AG20443 (cell line): ENCODE measurements at regions not wholly inside any gene's neighbourhood (a gene's known extent, or its start where the extent isn't known, plus 50 kb on each side); places are given as distances from the start of the nearest gene placed in this dataset.
"Not testable (repeated sequence)": the region's sequence is repeated elsewhere in the genome, so short reads cannot be mapped to it uniquely, and the experiment has no call there.

Experiments used
- DNase-seq: peaks from one replicate; pipeline ENCODE4 v3.0.0; 2012; ENCODE audit warnings: low spot score, mixed read lengths

DNA sequence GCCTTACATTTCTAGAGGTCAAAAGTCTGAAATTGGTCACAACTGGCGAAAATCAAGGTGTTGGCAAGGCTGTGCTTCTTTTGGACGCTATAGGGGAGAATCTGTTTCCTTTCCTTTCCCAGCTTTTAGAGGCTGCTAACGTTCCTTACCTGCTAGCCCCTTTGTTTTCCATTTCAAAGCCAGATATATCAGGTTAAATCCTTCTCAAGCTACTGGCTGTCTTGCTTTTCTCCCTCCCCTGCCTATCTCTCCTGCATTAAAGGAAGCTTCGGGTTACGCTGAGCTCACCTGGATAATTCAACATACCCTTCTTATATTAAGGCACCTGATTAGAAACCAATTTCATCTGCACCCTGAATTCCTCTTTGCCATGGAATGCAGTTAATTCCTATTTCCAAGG lies 1569.7 kb upstream of the SLC10A2 start:
- no peak for DNase-seq

DNA sequence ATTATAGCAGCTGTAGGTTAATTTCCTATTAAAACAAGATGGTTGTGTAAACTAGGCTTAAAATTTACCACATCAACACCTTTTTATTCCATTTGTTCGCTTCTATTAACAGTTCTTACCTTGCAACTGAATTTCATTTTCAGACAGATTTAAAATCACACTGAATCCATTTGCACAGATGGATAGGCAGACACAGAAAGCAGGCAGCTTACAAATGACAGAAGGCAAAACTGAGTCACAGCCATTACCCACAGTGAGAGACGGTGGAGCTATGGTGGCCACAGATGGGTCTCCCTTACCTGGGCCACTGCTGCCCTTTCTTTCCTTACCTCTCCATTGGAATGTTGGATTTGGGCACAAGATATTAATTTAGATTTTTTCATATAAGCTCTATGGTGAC lies 1567.8 kb upstream of the SLC10A2 start:
- no peak for DNase-seq

DNA sequence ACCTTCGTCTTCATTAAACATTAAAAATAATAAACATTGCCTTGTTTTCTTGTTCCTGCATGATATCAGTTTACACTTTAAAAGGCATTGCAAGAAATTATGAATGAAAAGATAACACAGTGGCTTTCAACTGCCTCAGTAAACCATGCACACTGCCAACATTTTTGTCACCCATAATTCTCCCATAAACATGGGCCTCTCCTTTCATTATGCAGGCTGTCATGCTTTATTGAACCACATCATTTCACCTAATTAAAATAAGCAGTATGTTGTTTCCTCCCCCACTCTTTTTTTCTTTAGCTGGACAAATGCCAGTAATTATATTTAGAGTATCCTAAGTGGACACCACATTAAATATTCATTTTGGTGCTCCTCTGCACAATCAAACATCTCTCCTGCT lies 1566.5 kb upstream of the SLC10A2 start:
- no peak for DNase-seq

DNA sequence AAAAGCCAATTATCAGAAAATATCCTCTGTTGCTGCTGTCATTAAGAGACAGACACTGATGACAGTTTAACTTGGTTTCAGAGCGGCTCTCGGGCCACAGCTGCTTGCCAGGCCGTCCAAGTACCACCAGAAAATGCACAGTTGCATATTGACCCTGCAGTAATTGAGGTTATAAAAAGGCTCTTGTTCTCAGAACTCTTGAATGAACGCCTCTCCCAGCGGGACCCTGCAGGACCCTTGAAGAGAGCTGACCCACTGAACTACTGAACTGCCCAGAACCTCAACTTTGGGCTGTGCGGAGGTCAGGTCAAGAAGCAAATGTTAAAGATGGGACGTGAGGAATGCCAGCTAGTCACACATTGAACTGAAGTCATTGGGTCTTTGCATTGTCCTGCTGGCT lies 1559.0 kb upstream of the SLC10A2 start:
- DNase-seq: no peak

DNA sequence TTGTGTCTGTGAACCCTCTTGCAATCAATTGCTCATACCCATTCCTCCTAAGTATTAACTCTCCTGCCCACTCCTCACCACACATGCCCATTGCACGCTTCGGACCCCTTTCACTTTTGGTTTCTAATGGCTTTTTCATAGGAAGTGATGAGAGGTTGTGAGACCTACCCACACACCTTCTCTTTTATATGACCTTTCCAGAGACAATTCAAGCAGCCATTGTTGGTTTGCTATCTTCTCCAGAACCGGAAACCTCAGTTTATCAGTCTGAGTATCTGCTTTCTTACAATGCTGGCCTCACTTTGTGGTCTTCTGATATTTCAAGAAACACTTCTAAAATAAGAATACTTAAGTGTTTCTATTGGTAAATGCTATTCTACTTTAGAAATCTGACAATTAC lies 1550.8 kb upstream of the SLC10A2 start:
- DNase-seq: no peak

- DNase-seq: no peak
Measured at GRCh38 chr13:104614361-104615145, 1548.3 kb upstream of the SLC10A2 start.

- DNase-seq: no peak
Measured at GRCh38 chr13:104608331-104608730, 1542.1 kb upstream of the SLC10A2 start.

DNA sequence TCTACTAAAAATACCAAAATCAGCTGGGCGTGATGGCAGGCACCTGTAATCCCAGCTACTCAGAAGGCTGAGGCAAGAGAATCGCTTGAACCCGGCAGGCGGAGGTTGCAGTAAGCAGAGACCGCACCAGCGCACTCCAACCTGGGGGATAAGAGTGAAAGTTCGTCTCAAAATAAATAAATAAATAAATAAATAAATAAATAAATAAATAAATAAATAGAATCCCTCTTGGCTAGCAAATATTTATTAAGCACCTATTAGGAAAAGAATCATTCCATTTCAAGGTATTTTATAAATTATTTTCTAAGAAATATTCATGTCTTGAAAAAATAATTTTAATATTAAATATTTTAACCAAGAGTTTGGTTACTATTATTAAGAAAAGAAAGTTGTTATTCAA lies 1539.2 kb upstream of the SLC10A2 start:
- not testable (repeated sequence) for DNase-seq

DNA sequence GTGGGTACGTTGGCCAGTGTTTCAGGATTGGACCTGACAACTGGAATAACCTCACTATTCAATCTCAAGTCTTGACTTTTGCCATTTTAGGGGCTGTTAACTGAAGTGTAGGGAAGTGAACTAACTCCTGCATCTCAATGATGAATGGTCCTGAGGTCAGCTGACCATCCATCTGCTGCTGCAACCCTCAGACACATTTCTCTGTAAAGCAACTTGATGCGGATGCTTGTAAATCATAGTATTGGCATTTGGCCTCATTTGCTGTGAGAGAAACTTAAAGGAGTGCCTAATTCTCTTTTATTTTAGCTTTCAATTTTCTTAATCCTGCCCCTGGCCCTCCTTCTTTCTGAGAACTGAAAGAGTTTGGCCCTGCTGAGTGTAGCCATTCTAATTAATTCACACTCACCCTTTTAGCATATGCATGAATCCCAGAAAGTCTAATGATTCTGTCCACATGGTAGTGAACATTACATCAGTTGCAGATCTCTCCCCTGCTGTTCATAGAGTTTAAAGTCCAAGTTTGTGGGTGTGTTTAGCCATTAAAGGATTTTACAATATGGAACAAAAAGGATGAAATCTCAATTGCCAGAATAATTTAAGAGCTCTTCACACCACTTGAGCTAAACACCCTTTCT lies 1531.4 kb upstream of the SLC10A2 start:
- no peak for DNase-seq

- DNase-seq: no peak
Measured at GRCh38 chr13:104595511-104595910, 1529.3 kb upstream of the SLC10A2 start.

DNA sequence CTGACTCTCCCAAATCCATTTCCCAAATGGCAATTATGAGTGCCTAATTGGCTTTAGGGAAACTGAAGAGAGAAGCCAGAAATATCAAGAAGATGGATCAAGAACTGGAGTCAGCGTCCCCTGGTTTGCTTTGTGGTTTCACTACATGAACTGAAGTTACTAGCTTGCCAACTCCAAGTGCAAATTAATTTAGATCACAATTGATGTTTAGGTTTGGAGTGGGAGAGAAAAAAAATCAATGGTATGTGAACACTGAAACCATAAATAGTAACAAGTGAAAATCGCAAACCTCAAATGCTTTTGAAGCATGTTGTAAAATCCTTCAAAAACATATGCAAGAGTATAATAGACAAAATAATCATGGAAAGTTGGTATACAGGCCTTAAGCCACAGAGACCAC lies 1528.6 kb upstream of the SLC10A2 start:
- no peak for DNase-seq

- DNase-seq: no peak
Measured at GRCh38 chr13:104593693-104594092, 1527.5 kb upstream of the SLC10A2 start.

GRCh38 chr13:104593251-104593576 lies 1527.0 kb upstream of the SLC10A2 start:
- no peak for DNase-seq

DNA sequence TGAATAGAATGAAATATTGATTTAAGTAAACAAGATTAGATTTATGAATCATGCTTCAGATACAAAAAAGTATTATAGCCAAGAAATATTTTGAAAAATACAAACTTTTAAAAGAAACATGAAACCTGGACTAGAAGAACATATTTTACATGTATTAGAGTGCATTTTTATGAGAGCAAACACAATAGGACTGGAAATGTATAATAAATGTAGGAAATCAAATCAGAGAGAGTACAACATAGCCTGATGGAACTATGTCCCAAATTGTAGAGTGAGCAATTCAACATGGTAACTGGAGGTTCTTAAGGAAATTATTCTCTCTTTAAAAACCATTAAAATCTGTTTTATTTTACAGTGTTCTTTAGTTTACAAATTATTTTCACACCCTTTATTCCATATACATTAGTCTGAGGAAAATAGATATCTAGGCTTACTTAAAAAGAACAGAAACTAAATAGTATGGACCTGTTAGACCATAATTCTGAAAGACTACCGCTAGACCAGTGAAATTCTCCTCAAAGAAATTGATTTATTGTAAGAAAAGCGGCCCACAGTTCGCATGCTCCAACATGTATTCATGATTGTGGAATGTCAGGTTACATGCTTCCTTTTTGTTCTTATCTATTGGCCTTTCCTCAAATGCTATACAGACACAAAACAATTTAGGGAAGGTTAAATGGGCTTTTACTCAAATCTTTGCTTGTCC lies 1526.5 kb upstream of the SLC10A2 start:
- DNase-seq: no peak

DNA sequence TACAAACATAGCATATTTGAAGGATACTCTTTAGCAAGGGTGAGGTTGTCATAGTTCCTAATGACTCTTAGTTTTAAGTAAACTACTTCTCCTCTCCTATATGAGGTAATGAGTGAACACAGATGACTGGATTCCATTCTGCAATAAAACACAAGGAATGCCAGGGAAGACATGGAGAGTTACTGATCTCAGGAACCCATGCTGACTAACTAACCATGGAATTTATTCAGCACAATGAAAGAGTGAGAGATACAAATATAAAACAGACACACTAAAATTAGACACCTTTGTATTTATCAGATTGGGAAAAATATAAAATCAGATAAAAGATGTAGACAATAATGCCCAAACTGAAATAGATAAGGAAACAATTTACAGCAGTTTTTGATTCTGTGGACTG lies 1525.9 kb upstream of the SLC10A2 start:
- no peak for DNase-seq

- DNase-seq: no peak
Measured at GRCh38 chr13:104586051-104586746, 1520.0 kb upstream of the SLC10A2 start.

DNA sequence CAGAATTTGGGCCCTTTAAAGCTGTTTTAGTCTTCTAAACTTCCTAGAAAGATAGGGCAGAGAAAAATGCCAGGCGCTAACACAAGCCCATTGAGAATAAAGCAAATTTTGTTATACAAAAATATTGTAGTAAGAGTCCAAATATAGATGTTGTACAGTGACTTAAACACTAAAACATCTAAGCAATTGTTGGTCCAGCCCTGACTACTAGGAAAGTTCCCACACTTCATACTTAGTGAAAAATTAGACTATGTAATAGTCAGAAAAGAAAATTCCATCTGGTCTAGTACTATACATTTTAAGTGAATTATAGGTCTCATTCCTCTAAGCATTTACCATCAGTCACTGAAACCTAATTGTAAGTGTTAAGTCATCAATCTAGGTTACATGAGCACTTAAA lies 1518.3 kb upstream of the SLC10A2 start:
- DNase-seq: no peak

GRCh38 chr13:104580931-104581330 lies 1514.7 kb upstream of the SLC10A2 start:
- no peak for DNase-seq

DNA sequence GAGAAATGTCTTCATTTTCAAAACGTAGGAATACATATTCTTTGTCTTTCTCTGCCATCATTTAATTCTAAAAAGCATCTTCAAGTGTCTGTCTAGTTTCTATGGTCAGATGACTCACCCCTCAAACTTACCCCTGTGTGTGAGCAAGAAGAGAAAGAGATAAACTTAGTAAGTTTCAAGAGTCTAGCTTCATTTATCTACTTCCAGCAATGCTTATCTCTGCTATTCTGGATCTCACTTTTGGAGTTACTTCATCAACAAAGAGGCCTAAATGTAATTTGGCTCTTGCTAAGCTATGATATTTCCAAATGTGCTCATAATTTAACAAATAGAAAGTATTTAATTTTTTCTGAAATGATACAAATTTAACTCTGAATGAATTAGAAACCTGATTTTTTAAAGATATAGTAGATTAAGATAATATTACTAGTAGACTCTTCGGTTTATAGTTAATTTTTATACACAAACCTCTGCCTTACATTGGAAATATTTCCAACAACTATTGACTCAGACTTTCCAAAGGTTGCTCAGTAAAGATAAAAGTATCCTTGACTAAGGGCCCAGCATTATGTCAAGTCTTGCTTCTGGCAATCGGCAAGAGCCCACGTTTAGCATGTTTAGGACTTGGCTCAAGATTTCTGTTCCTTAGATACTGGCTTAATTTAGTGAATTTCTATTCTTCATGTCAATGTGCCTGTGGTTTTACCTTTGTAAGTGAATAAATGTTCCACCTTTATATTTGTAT lies 1511.0 kb upstream of the SLC10A2 start:
- no peak for DNase-seq

GRCh38 chr13:104571893-104572229 lies 1505.6 kb upstream of the SLC10A2 start:
- DNase-seq: no peak

- DNase-seq: peak; percentile 68
Measured at GRCh38 chr13:104571161-104571892, 1505.1 kb upstream of the SLC10A2 start.
